Heart left ventricle (tissue), 13 donors: ENCODE measurements at regions not wholly inside any gene's neighbourhood (a gene's known extent, or its start where the extent isn't known, plus 50 kb on each side); places are given as distances from the start of the nearest gene placed in this dataset.

Source experiments
- POLR2A ChIP-seq, 2 donors: fragments of 450-650 bp; IDR thresholded peaks; one replicate each; pipeline ENCODE4 v1.6.1; 2017; ENCODE audit warnings: antibody characterized with exemption in 2 of 2, mild to moderate bottlenecking in 2 of 2, moderate library complexity in 2 of 2
- TF ChIP-seq, protein P1 (sequence below), 12 donors: fragments of 200-600 bp; sonication (generic) in 4 of 12; IDR thresholded peaks; one replicate each; pipeline versions ENCODE4 v1.5.0 to v1.8.0; 2018 to 2022; ENCODE audit warnings: antibody characterized with exemption in 12 of 12, mild to moderate bottlenecking in 5 of 12
- donor health status: ischemic (EF 13 %, LVEDD 7.1; RV severe dilation, severe dysfunction).
- donor health status: DM: no; HTN: yes; CAD: no.
- donor health status: DM: no; HTN: no; CAD: no.
- donor health status: ischemic (EF 25% LVEDD 6.9; RV normal size, moderate dysfunction).
- donor health status: ischemic (EF 25% LVEDD 5.7; RV mildly dilated, moderate dysfunction).
- donor health status: ischemic (EF 35%, LVEDD 5.7; RV mildly dilated, moderate dysfunction).
- donor health status: nonischemic (EF 11% LVEDD 7.7; RV severe dilation, severe dysfunction).
- donor health status: DM: yes; HTN: yes; CAD: no.
- donor health status: PGD.
- donor health status: ischemic (EF 29% LVEDD 5.4; RV normal size, mild dysfunction).
- donor health status: nonischemic (EF 23%, LVEDD 6.1; RV moderate dilation, normal function).

DNA sequence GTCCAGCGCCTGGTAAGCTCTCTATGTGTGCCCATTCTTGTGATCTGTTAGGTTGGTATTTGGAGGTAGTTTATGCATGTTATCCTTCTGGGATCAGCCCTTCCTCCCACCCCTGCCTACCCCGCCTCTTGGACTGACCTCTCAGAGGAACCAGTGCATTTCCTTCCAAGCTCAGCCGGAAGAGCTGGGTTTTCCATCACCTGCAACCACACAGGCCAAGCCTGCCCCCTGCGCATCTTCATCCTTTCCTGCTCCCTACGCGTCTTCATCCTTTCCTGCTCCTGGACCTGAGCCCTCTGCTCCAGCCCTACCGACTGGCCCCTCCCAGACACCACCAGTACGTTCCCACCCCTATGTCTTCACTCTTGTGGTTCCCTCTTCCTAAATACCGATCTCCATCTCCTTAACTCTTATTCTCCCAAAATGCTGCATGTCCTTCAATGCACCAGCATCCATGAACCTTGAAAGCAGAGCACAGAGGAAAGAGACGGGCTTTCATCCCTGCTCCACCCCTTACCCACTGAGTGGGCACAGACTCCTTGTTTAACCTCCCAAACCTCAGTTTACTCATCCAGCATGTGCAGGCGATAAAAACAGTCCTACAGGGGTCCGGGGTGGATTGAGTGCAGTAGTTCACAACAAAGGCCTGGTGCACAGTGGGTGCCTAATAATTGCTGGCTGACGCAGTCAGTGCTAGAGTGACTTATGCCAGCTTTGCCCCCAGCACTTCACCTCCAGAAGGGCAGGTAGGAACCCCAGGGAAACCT lies 526.3 kb downstream of the MATN1 start:
- TF ChIP-seq, protein P1, sequence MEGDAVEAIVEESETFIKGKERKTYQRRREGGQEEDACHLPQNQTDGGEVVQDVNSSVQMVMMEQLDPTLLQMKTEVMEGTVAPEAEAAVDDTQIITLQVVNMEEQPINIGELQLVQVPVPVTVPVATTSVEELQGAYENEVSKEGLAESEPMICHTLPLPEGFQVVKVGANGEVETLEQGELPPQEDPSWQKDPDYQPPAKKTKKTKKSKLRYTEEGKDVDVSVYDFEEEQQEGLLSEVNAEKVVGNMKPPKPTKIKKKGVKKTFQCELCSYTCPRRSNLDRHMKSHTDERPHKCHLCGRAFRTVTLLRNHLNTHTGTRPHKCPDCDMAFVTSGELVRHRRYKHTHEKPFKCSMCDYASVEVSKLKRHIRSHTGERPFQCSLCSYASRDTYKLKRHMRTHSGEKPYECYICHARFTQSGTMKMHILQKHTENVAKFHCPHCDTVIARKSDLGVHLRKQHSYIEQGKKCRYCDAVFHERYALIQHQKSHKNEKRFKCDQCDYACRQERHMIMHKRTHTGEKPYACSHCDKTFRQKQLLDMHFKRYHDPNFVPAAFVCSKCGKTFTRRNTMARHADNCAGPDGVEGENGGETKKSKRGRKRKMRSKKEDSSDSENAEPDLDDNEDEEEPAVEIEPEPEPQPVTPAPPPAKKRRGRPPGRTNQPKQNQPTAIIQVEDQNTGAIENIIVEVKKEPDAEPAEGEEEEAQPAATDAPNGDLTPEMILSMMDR (IDR thresholded peaks at IDR 0.05) = no peak
- TF ChIP-seq POLR2A (IDR thresholded peaks at IDR 0.05) = no peak
